ENCODE measurements at regions not wholly inside any gene's neighbourhood (a gene's known extent, or its start where the extent isn't known, plus 50 kb on each side); places are given as distances from the start of the nearest gene placed in this dataset.
A peak's percentile ranks its signal among the peaks of the same experiment; 100 is the strongest.

GRCh38 chr6:144345451-144345850, 60.3 kb downstream of the UTRN start:
- TF ChIP-seq, protein P1, sequence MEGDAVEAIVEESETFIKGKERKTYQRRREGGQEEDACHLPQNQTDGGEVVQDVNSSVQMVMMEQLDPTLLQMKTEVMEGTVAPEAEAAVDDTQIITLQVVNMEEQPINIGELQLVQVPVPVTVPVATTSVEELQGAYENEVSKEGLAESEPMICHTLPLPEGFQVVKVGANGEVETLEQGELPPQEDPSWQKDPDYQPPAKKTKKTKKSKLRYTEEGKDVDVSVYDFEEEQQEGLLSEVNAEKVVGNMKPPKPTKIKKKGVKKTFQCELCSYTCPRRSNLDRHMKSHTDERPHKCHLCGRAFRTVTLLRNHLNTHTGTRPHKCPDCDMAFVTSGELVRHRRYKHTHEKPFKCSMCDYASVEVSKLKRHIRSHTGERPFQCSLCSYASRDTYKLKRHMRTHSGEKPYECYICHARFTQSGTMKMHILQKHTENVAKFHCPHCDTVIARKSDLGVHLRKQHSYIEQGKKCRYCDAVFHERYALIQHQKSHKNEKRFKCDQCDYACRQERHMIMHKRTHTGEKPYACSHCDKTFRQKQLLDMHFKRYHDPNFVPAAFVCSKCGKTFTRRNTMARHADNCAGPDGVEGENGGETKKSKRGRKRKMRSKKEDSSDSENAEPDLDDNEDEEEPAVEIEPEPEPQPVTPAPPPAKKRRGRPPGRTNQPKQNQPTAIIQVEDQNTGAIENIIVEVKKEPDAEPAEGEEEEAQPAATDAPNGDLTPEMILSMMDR (conservative IDR thresholded peaks at IDR 0.05; ENCODE audit: low read depth in 2 of 2), result 0 out of 4 replicates have a peak, but pooled peaks of 1 of the 2 experiments have one; percentile 8
- TF ChIP-seq EZH2 (IDR thresholded peaks at IDR 0.05; ENCODE audit: low read depth, unreplicated experiment) (no peak), POLR2AphosphoS5 (IDR thresholded peaks at IDR 0.05; ENCODE audit: low read depth) (no peak), CREB1 (CRISPR knock-in tag; IDR thresholded peaks at IDR 0.05; ENCODE audit: low read depth) (no peak), JUNB (IDR thresholded peaks at IDR 0.05; ENCODE audit: unreplicated experiment) (no peak)
- TF ChIP-seq, protein P2, sequence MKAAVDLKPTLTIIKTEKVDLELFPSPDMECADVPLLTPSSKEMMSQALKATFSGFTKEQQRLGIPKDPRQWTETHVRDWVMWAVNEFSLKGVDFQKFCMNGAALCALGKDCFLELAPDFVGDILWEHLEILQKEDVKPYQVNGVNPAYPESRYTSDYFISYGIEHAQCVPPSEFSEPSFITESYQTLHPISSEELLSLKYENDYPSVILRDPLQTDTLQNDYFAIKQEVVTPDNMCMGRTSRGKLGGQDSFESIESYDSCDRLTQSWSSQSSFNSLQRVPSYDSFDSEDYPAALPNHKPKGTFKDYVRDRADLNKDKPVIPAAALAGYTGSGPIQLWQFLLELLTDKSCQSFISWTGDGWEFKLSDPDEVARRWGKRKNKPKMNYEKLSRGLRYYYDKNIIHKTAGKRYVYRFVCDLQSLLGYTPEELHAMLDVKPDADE (IDR thresholded peaks at IDR 0.05), result no peak

Data from GM23338 (cell line).